IMR-90 (cell line): ENCODE measurements at regions not wholly inside any gene's neighbourhood (a gene's known extent, or its start where the extent isn't known, plus 50 kb on each side); places are given as distances from the start of the nearest gene placed in this dataset.

ENCODE experiments used
- ATAC-seq: fragments of 200-7000 bp; cut with Tn5 transposase; 2 replicates; pipeline ENCODE4 v1.9.1; 2020; ENCODE audit warnings: low read depth, mild to moderate bottlenecking, moderate library complexity
- BruUV-seq: library from RNA; stranded (reverse); fragments of 400-500 nt; replicated peaks from 2 replicates; lab custom pipeline; 2021; lab: Mats Ljungman, UMichigan
- CTCF ChIA-PET: fragments of 300-600 bp; formaldehyde crosslinking; extraction: SDS; loops from one replicate; lab custom pipeline; 2021; ENCODE audit warnings: antibody characterized with exemption; lab: Yijun Ruan, JAX
- POLR2A ChIA-PET: fragments of 300-600 bp; sonication (Branson Sonifier 250); formaldehyde crosslinking; loops from one replicate; lab custom pipeline; 2022; ENCODE audit warnings: antibody characterized with exemption; ENCODE audit not compliant: unreplicated experiment; lab: Charles Lee
- DNase-seq: peaks from one replicate; pipeline ENCODE4 v3.0.0; 2013
- H2AFZ ChIP-seq: replicated peaks from 2 replicates; pipeline ENCODE3; 2013; ENCODE audit warnings: low read length, mild to moderate bottlenecking; ENCODE audit not compliant: poor library complexity
- H2AK5ac ChIP-seq: 2 replicates; pipeline ENCODE4 v1.6.1; 2013; ENCODE audit warnings: low read depth, low read length, inconsistent platforms
- H2AK9ac ChIP-seq: replicated peaks from 2 replicates; pipeline ENCODE3; 2013; ENCODE audit warnings: mild to moderate bottlenecking, low read depth, low read length, moderate library complexity; ENCODE audit not compliant: poor library complexity
- H2BK120ac ChIP-seq: 2 replicates; pipeline ENCODE4 v1.6.1; 2013; ENCODE audit warnings: low read depth, low read length, inconsistent platforms
- H2BK15ac ChIP-seq: 3 replicates; pipeline ENCODE4 v1.6.1; 2013; ENCODE audit warnings: low read depth, low read length, inconsistent platforms
- H2BK20ac ChIP-seq: 2 replicates; pipeline ENCODE4 v1.6.1; 2013; ENCODE audit warnings: low read depth, mild to moderate bottlenecking, inconsistent platforms, low read length, moderate library complexity
- H2BK5ac ChIP-seq: 2 replicates; pipeline ENCODE4 v1.6.1; 2013; ENCODE audit warnings: mild to moderate bottlenecking, low read depth, low read length, inconsistent platforms; ENCODE audit not compliant: poor library complexity, severe bottlenecking
- H3K14ac ChIP-seq: replicated peaks from 2 replicates; pipeline ENCODE4 v1.6.1; 2013; ENCODE audit warnings: low read depth, low read length, inconsistent platforms
- H3K18ac ChIP-seq: 2 replicates; pipeline ENCODE4 v1.6.1; 2013; ENCODE audit warnings: low read depth, low read length, control low read depth
- H3K23ac ChIP-seq: 2 replicates; pipeline ENCODE4 v1.6.1; 2013; ENCODE audit warnings: low read depth, low read length, inconsistent platforms
- H3K27ac ChIP-seq: 2 replicates; pipeline ENCODE4 v1.5.1; 2013; ENCODE audit warnings: mild to moderate bottlenecking, control low read depth, low read length; ENCODE audit not compliant: insufficient read depth
- H3K27me3 ChIP-seq: 2 replicates; pipeline ENCODE4 v1.6.1; 2013; ENCODE audit warnings: low read length; ENCODE audit not compliant: control insufficient read depth, insufficient read depth
- H3K36me3 ChIP-seq: 2 replicates; pipeline ENCODE4 v1.6.1; 2013; ENCODE audit warnings: low read length, mixed read lengths; ENCODE audit not compliant: control insufficient read depth, insufficient read depth
- H3K4ac ChIP-seq: 2 replicates; pipeline ENCODE4 v1.6.1; 2013; ENCODE audit warnings: low read depth, low read length, inconsistent platforms
- H3K4me1 ChIP-seq: 2 replicates; pipeline ENCODE4 v1.6.1; 2013; ENCODE audit warnings: low read length, mixed read lengths; ENCODE audit not compliant: control insufficient read depth, insufficient read depth
- H3K4me2 ChIP-seq: 2 replicates; pipeline ENCODE4 v1.6.1; 2013; ENCODE audit warnings: low read depth, mild to moderate bottlenecking, control low read depth, low read length, moderate library complexity
- H3K4me3 ChIP-seq: 2 replicates; pipeline ENCODE4 v1.5.1; 2013; ENCODE audit warnings: low read depth, mild to moderate bottlenecking, control low read depth, low read length, moderate library complexity; ENCODE audit not compliant: insufficient read depth
- H3K56ac ChIP-seq: 2 replicates; pipeline ENCODE4 v1.6.1; 2013; ENCODE audit warnings: low read length, inconsistent platforms; ENCODE audit not compliant: insufficient read depth; ENCODE audit errors: extremely low read depth
- H3K79me1 ChIP-seq, 2 experiments: 2 replicates each; pipeline ENCODE4 v1.6.1; 2013; ENCODE audit warnings: low read length in 2 of 2, inconsistent platforms in 1 of 2, low read depth in 1 of 2
- H3K9ac ChIP-seq: 2 replicates; pipeline ENCODE4 v1.6.1; 2013; ENCODE audit warnings: low read depth, low read length, control low read depth
- H3K9me1 ChIP-seq: 2 replicates; pipeline ENCODE4 v1.6.1; 2013; ENCODE audit warnings: low read length, inconsistent platforms; ENCODE audit not compliant: insufficient read depth
- H3K9me3 ChIP-seq: 2 replicates; pipeline ENCODE4 v1.6.1; 2013; ENCODE audit warnings: low read length; ENCODE audit not compliant: control insufficient read depth, insufficient read depth
- H4K20me1 ChIP-seq: 2 replicates; pipeline ENCODE4 v1.6.1; 2013; ENCODE audit warnings: low read length, inconsistent platforms; ENCODE audit not compliant: insufficient read depth
- H4K5ac ChIP-seq: 2 replicates; pipeline ENCODE4 v1.6.1; 2013; ENCODE audit warnings: mild to moderate bottlenecking, low read depth, low read length, control low read depth
- H4K8ac ChIP-seq, 2 experiments: 2 replicates each; pipeline ENCODE4 v1.6.1; 2013; ENCODE audit warnings: low read depth in 2 of 2, low read length in 2 of 2, control low read depth in 1 of 2, inconsistent platforms in 1 of 2
- H4K91ac ChIP-seq: 2 replicates; pipeline ENCODE4 v1.6.1; 2013; ENCODE audit warnings: low read depth, low read length, inconsistent platforms; ENCODE audit not compliant: insufficient read depth
- BHLHE40 ChIP-seq: fragments of 150-350 bp; IDR thresholded peaks from 2 replicates; pipeline ENCODE4 v1.6.1; 2016; ENCODE audit warnings: mild to moderate bottlenecking, low read depth, low read length
- CEBPB ChIP-seq: IDR thresholded peaks from 2 replicates; pipeline ENCODE4 v1.6.1; 2012; ENCODE audit warnings: low read depth, low read length, improper control_type of control experiment
- CHD1 ChIP-seq: IDR thresholded peaks from 2 replicates; pipeline ENCODE4 v1.6.1; 2012; ENCODE audit warnings: low read depth, low read length, improper control_type of control experiment
- CTCF ChIP-seq: conservative IDR thresholded peaks from 2 replicates; pipeline ENCODE4 v1.5.1; 2012; ENCODE audit warnings: mild to moderate bottlenecking, low read depth, low read length, improper control_type of control experiment
- ELK1 ChIP-seq: fragments of 150-350 bp; IDR thresholded peaks from 2 replicates; pipeline ENCODE4 v1.6.1; 2016; ENCODE audit warnings: low read depth, mild to moderate bottlenecking, low read length, moderate library complexity, borderline replicate concordance
- FOS ChIP-seq: fragments of 150-350 bp; IDR thresholded peaks from 2 replicates; pipeline ENCODE4 v1.6.1; 2016; ENCODE audit warnings: low read depth, low read length
- MAZ ChIP-seq: IDR thresholded peaks from 2 replicates; pipeline ENCODE4 v1.6.1; 2012; ENCODE audit warnings: low read depth, mild to moderate bottlenecking, low read length, improper control_type of control experiment, moderate library complexity, borderline replicate concordance
- MXI1 ChIP-seq: IDR thresholded peaks from 2 replicates; pipeline ENCODE4 v1.6.1; 2012; ENCODE audit warnings: low read depth, mild to moderate bottlenecking, low read length, moderate library complexity, borderline replicate concordance
- NFE2L2 ChIP-seq: fragments of 150-350 bp; IDR thresholded peaks from 2 replicates; pipeline ENCODE4 v1.6.1; 2016; ENCODE audit warnings: low read depth, mild to moderate bottlenecking, low read length
- POLR2A ChIP-seq: IDR thresholded peaks from 2 replicates; pipeline ENCODE4 v1.6.1; 2012; ENCODE audit warnings: mild to moderate bottlenecking, low read depth, low read length
- RAD21 ChIP-seq: IDR thresholded peaks from 2 replicates; pipeline ENCODE4 v1.6.1; 2012; ENCODE audit warnings: low read length, improper control_type of control experiment
- RCOR1 ChIP-seq: IDR thresholded peaks from 2 replicates; pipeline ENCODE4 v1.6.1; 2012; ENCODE audit warnings: mild to moderate bottlenecking, low read length, improper control_type of control experiment; ENCODE audit not compliant: insufficient replicate concordance
- RFX5 ChIP-seq: IDR thresholded peaks from 2 replicates; pipeline ENCODE4 v1.8.0; 2012; ENCODE audit warnings: low read depth, mild to moderate bottlenecking, low read length, moderate library complexity
- SMC3 ChIP-seq: fragments of 150-350 bp; IDR thresholded peaks from 2 replicates; pipeline ENCODE4 v1.6.1; 2016; ENCODE audit warnings: low read depth, mild to moderate bottlenecking, antibody characterized with exemption, low read length, moderate library complexity
- USF2 ChIP-seq: fragments of 150-350 bp; IDR thresholded peaks from 2 replicates; pipeline ENCODE4 v1.6.1; 2017; ENCODE audit warnings: mild to moderate bottlenecking, antibody characterized with exemption, low read length, low read depth
- WGBS, 2 experiments: methylation state at CpG; one replicate each; pipeline versions ENCODE4 v1.1.5 to v1.1.7; 2013; ENCODE audit warnings: missing lambda C conversion rate in 2 of 2; ENCODE audit not compliant: insufficient read length in 1 of 2; ENCODE audit errors: extremely low coverage in 2 of 2; 5-methylcytosine and 5-hydroxymethylcytosine counted together
- dilution Hi-C: fragments of 300-500 bp; cut with HindIII; formaldehyde crosslinking; loops from one replicate; pipeline ENCODE4 v1.14.3; 2018; ENCODE audit warnings: low sequenced_read_pairs; ENCODE audit not compliant: unreplicated experiment
- in situ Hi-C: fragments of 300-500 bp; cut with MboI; formaldehyde crosslinking; loops from 3 replicates; pipeline ENCODE4 v1.14.3; 2019; ENCODE audit warnings: low sequenced_read_pairs, inconsistent platforms, mixed read lengths
- intact Hi-C: fragments of 100-400 bp; cut with micrococcal nuclease; formaldehyde crosslinking; loops from 2 replicates; pipeline ENCODE4 v1.10.0; 2022

- H2BK20ac ChIP-seq: no peak overlapping the region
- no peak overlapping the region for H2BK120ac ChIP-seq
- H3K23ac ChIP-seq: no peak overlapping the region
- H3K9ac ChIP-seq: no peak overlapping the region
- H3K27ac ChIP-seq: no peak overlapping the region
- BruUV-seq: no TSS peak
- no peak overlapping the region for H2AK9ac ChIP-seq
- H4K5ac ChIP-seq: no peak overlapping the region
- no peak overlapping the region for H3K56ac ChIP-seq
- ATAC-seq (no peak), DNase-seq (no peak)
- H3K79me1 ChIP-seq: no peaks in the 10 kb centered on the region
- H3K18ac ChIP-seq: no peak overlapping the region
- no peak overlapping the region for H2BK15ac ChIP-seq
- peaks cover 7% of the 10 kb centered on the region; the same call in 1 of the 2 replicates for H3K9me3 ChIP-seq
- H3K4ac ChIP-seq: no peak overlapping the region
- ChIA-PET CTCF (no interaction called here), POLR2A (no interaction called here)
- no peaks in the 10 kb centered on the region; the same call in 1 of the 2 replicates for H3K27me3 ChIP-seq
- H3K14ac ChIP-seq: no peak overlapping the region
- H4K20me1 ChIP-seq: no peaks in the 10 kb centered on the region
- H4K8ac ChIP-seq: no peak overlapping the region
- H2BK5ac ChIP-seq: no peak overlapping the region
- no peaks in the 10 kb centered on the region for H3K9me1 ChIP-seq
- intact Hi-C loops: no loop called here
- dilution Hi-C loops: no loop called here
- WGBS, 2 experiments: no CpG with 5 or more reads among the region's 2 CpGs
- in situ Hi-C loops: no loop called here
- H3K4me1 ChIP-seq: no peaks in the 10 kb centered on the region
- no peak overlapping the region for H2AFZ ChIP-seq
- TF ChIP-seq RFX5: no peak
- TF ChIP-seq USF2: no peak
- no peak for TF ChIP-seq MXI1
- no peak for TF ChIP-seq RCOR1
- TF ChIP-seq SMC3: no peak
- TF ChIP-seq ELK1: no peak
- TF ChIP-seq CEBPB: no peak
- no peak for TF ChIP-seq MAZ
- TF ChIP-seq CTCF: no peak
- no peak for TF ChIP-seq CHD1
- TF ChIP-seq RAD21: no peak
- TF ChIP-seq FOS: no peak
- TF ChIP-seq NFE2L2: no peak
- TF ChIP-seq BHLHE40: no peak
- TF ChIP-seq POLR2A: no peak
- H3K36me3 ChIP-seq: no peaks in the 10 kb centered on the region
- no peak overlapping the region for H2AK5ac ChIP-seq
- no peak overlapping the region for H3K4me3 ChIP-seq
- no peak overlapping the region for H4K91ac ChIP-seq
- H3K4me2 ChIP-seq: no peak overlapping the region
These were observed 299.0 kb upstream of the CADM1 start for GRCh38 chr11:115803073-115803740.
